Endothelial cell of umbilical vein (primary cell): ENCODE measurements at regions not wholly inside any gene's neighbourhood (a gene's known extent, or its start where the extent isn't known, plus 50 kb on each side); places are given as distances from the start of the nearest gene placed in this dataset.
A peak's percentile ranks its signal among the peaks of the same experiment; 100 is the strongest.

Experiments used
- BruUV-seq: library from RNA; stranded (reverse); fragments of 400-500 nt; replicated peaks from 2 replicates; lab custom pipeline; 2021; lab: Mats Ljungman, UMichigan
- CTCF ChIA-PET: fragments of 300-600, 350-600 bp; sonication (Branson Sonifier 250); formaldehyde crosslinking; loops from one replicate; lab custom pipeline; 2021; ENCODE audit warnings: antibody characterized with exemption, inconsistent platforms; lab: Charles Lee
- POLR2A ChIA-PET: fragments of 300-600, 350-600 bp; sonication (Branson Sonifier 250); formaldehyde crosslinking; loops from one replicate; lab custom pipeline; 2021; ENCODE audit warnings: antibody characterized with exemption, inconsistent platforms; lab: Charles Lee
- DNase-seq: peaks from one replicate; pipeline ENCODE4 v3.0.0-alpha.2; 2011; ENCODE audit warnings: low read depth, low spot score
- FAIRE-seq: peaks from 2 replicates; lab custom pipeline; 2011; peaks lifted over from hg19 to GRCh38; lab: Jason Lieb, UNC
- H2AFZ ChIP-seq: 2 replicates; pipeline ENCODE4 v1.6.0; 2012; ENCODE audit warnings: low read depth, low read length, control low read depth, inconsistent platforms
- H3K27ac ChIP-seq: 2 replicates; pipeline ENCODE4 v1.5.1; 2011; ENCODE audit warnings: low read depth, mild to moderate bottlenecking, control low read depth, low read length, moderate library complexity; ENCODE audit not compliant: insufficient read depth
- H3K27me3 ChIP-seq, 2 experiments: 2 replicates each; pipeline versions ENCODE4 v1.6.0 to v1.6.1; 2011; ENCODE audit warnings: low read length in 2 of 2, mixed read lengths in 1 of 2; ENCODE audit not compliant: control insufficient read depth in 2 of 2, insufficient read depth in 2 of 2
- H3K36me3 ChIP-seq, 2 experiments: 2 replicates in 1 of 2; 3 replicates in 1 of 2; pipeline ENCODE4 v1.5.1; 2011; ENCODE audit warnings: low read length in 2 of 2, mild to moderate bottlenecking in 1 of 2, moderate library complexity in 1 of 2; ENCODE audit not compliant: control insufficient read depth in 2 of 2, insufficient read depth in 2 of 2; ENCODE audit errors: extremely low read depth in 1 of 2
- H3K4me1 ChIP-seq: 3 replicates; pipeline ENCODE4 v1.5.1; 2011; ENCODE audit warnings: mild to moderate bottlenecking, low read length; ENCODE audit not compliant: control insufficient read depth, insufficient read depth; ENCODE audit errors: extremely low read depth
- H3K4me2 ChIP-seq: 2 replicates; pipeline ENCODE4 v1.6.1; 2011; ENCODE audit warnings: low read length, control low read depth, mixed read lengths; ENCODE audit not compliant: insufficient read depth
- H3K4me3 ChIP-seq, 3 experiments: fragments of 200-600 bp in 1 of 3; sonication (generic), shearing (Covaris generic) in 1 of 3; replicated peaks in 1 of 3; 2 replicates each; pipeline ENCODE4 v1.5.1; 2011 to 2016; ENCODE audit warnings: control low read depth in 3 of 3, low read length in 3 of 3, mild to moderate bottlenecking in 2 of 3, inconsistent platforms in 1 of 3, low read depth in 1 of 3, moderate library complexity in 1 of 3; ENCODE audit not compliant: insufficient read depth in 1 of 3
- H3K79me2 ChIP-seq: 2 replicates; pipeline ENCODE4 v1.6.0; 2012; ENCODE audit warnings: low read length, inconsistent platforms; ENCODE audit not compliant: control insufficient read depth, insufficient read depth
- H3K9ac ChIP-seq: replicated peaks from 2 replicates; pipeline ENCODE3; 2011; ENCODE audit warnings: low read length, control low read depth; ENCODE audit not compliant: insufficient read depth; ENCODE audit errors: extremely low read depth
- H3K9me1 ChIP-seq: replicated peaks from 3 replicates; pipeline ENCODE4 v1.6.0; 2011; ENCODE audit warnings: mild to moderate bottlenecking, low read length; ENCODE audit not compliant: control insufficient read depth, insufficient read depth; ENCODE audit errors: extremely low read depth
- H3K9me3 ChIP-seq: replicated peaks from 2 replicates; pipeline ENCODE4 v1.5.1; 2012; ENCODE audit warnings: low read length, inconsistent platforms; ENCODE audit not compliant: control insufficient read depth, insufficient read depth
- H4K20me1 ChIP-seq: replicated peaks from 2 replicates; pipeline ENCODE3; 2011; ENCODE audit warnings: mild to moderate bottlenecking, low read length; ENCODE audit not compliant: control insufficient read depth, insufficient read depth; ENCODE audit errors: extremely low read depth
- CTCF ChIP-seq, 2 donors: IDR thresholded peaks; 1 replicate in 1 of 2; 2 replicates in 1 of 2; pipeline ENCODE4 v1.5.1; 2011; ENCODE audit warnings: low read length in 2 of 2, mild to moderate bottlenecking in 2 of 2, moderate library complexity in 2 of 2, control low read depth in 1 of 2, inconsistent platforms in 1 of 2, low read depth in 1 of 2; ENCODE audit not compliant: insufficient read depth in 1 of 2; ENCODE audit errors: extremely low read depth in 1 of 2
- EZH2 ChIP-seq: IDR thresholded peaks from 2 replicates; pipeline ENCODE4 v1.6.1; 2012; ENCODE audit warnings: borderline replicate concordance, low read depth, mild to moderate bottlenecking, moderate library complexity, low read length, inconsistent platforms; ENCODE audit not compliant: severe bottlenecking
- FOS ChIP-seq: IDR thresholded peaks from 2 replicates; pipeline ENCODE4 v1.6.1; 2011; ENCODE audit warnings: mild to moderate bottlenecking, low read length, moderate library complexity, borderline replicate concordance; ENCODE audit not compliant: insufficient read depth
- GATA2 ChIP-seq: IDR thresholded peaks from 2 replicates; pipeline ENCODE4 v1.7.0; 2011; ENCODE audit warnings: low read depth, mild to moderate bottlenecking, moderate library complexity, mixed read lengths, low read length; ENCODE audit not compliant: insufficient read length, insufficient read depth
- JUN ChIP-seq: IDR thresholded peaks from 2 replicates; pipeline ENCODE4 v1.6.1; 2011; ENCODE audit warnings: borderline replicate concordance, low read depth; ENCODE audit not compliant: insufficient read length, insufficient read depth
- MAX ChIP-seq: IDR thresholded peaks from 2 replicates; pipeline ENCODE4 v1.6.1; 2011; ENCODE audit not compliant: insufficient read depth, insufficient read length
- MYC ChIP-seq: IDR thresholded peaks from one replicate; pipeline ENCODE4 v1.6.1; 2011; ENCODE audit warnings: mild to moderate bottlenecking, low read depth, low read length
- POLR2A ChIP-seq: IDR thresholded peaks from 2 replicates; pipeline ENCODE4 v1.6.1; 2012; ENCODE audit warnings: low read depth, mild to moderate bottlenecking, control low read depth, low read length
- POLR2AphosphoS5 ChIP-seq: IDR thresholded peaks from 2 replicates; pipeline ENCODE4 v1.6.1; 2012; ENCODE audit warnings: low read depth, mild to moderate bottlenecking, control low read depth, low read length, moderate library complexity; ENCODE audit not compliant: insufficient read depth
- dilution Hi-C: fragments of 300-500 bp; cut with MboI; formaldehyde crosslinking; loops from one replicate; pipeline ENCODE4 v1.15.0; 2019; ENCODE audit warnings: low sequenced_read_pairs; ENCODE audit not compliant: extremely low pct_ligation_motif_present
- intact Hi-C: fragments of 100-400 bp; cut with micrococcal nuclease; formaldehyde crosslinking; loops from one replicate; pipeline ENCODE4 v1.10.0; 2022

- Histone ChIP-seq H3K36me3 (no peaks in the 10 kb centered on the region), H3K4me3 (no peak overlapping the region), H3K27ac (no peak overlapping the region), H3K79me2 (no peaks in the 10 kb centered on the region), H4K20me1 (no peaks in the 10 kb centered on the region), H3K27me3 (no peaks in the 10 kb centered on the region), H2AFZ (no peak overlapping the region), H3K4me1 (no peaks in the 10 kb centered on the region), H3K4me2 (no peak overlapping the region), H3K9me1 (no peaks in the 10 kb centered on the region), H3K9ac (no peak overlapping the region), H3K9me3 (no peaks in the 10 kb centered on the region)
- dilution Hi-C loops: no loop called here
- ChIA-PET CTCF (no interaction called here), POLR2A (no interaction called here)
- DNase-seq (no peak), FAIRE-seq (no peak)
- BruUV-seq: no TSS peak
- intact Hi-C loops: no loop called here
- TF ChIP-seq CTCF (IDR thresholded peaks at IDR 0.05; ENCODE audit: extremely low read depth in 1 of 2, insufficient read depth in 1 of 2, low read depth in 1 of 2, low read length in 2 of 2) (no peak), FOS (no peak), MAX (no peak), MYC (no peak), EZH2 (no peak), POLR2AphosphoS5 (no peak)
These were observed 391.1 kb downstream of the FAM133A start for GRCh38 chrX:94065091-94065490.

GRCh38 chrX:94089149-94089548 is 415.1 kb downstream of the FAM133A start:
- ChIA-PET CTCF (no interaction called here), POLR2A (no interaction called here)
- Histone ChIP-seq H3K9ac (no peak overlapping the region), H3K4me2 (no peak overlapping the region), H2AFZ (no peak overlapping the region), H4K20me1 (no peaks in the 10 kb centered on the region), H3K4me3 (no peak overlapping the region), H3K27ac (no peak overlapping the region), H3K9me1 (no peaks in the 10 kb centered on the region), H3K9me3 (no peaks in the 10 kb centered on the region), H3K36me3 (no peaks in the 10 kb centered on the region), H3K4me1 (no peaks in the 10 kb centered on the region), H3K27me3 (no peaks in the 10 kb centered on the region), H3K79me2 (no peaks in the 10 kb centered on the region)
- dilution Hi-C loops (no loop called here), intact Hi-C loops (no loop called here)
- no peak for TF ChIP-seq FOS
- TF ChIP-seq POLR2AphosphoS5: no peak
- no peak for TF ChIP-seq MYC
- no peak for TF ChIP-seq EZH2
- TF ChIP-seq GATA2: no peak
- TF ChIP-seq JUN: no peak
- TF ChIP-seq POLR2A: no peak
- peak; percentile 8 for FAIRE-seq
- BruUV-seq: no TSS peak
- no peak for DNase-seq
